ENCODE measurements at regions not wholly inside any gene's neighbourhood (a gene's known extent, or its start where the extent isn't known, plus 50 kb on each side); places are given as distances from the start of the nearest gene placed in this dataset.
"Not testable (repeated sequence)": the region's sequence is repeated elsewhere in the genome, so short reads cannot be mapped to it uniquely, and the experiment has no call there.

DNA sequence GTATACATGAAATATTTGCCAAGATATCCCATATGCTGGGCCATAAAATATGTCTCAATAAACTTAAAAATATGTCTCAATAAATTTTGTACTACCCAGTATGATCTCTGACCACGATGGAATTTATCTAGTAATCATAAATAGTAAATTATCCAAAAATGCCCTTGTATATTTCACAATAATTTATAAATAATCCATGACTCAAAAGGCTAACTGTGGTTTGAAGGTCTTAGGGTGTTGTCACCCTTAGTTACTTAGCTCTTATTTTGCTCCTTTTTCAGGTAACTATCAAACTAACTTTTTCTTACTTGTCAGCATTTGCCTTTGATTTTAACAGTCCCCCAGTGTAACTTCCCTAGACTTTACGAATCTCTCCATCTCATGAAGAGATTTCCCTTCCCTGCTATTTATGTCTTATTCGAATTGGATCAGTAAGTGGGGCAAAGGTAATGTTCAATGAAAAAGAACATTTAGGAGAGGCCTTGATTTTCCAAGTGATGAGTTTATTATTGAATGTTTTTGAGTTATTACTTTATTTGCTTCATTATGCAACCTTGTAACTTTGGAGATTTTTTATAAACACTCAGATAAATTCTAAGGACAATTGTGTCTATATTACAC, 109.0 kb upstream of the THBS2 start:
- no peak overlapping the region for H2AFZ ChIP-seq (ENCODE audit: low read depth, low read length, poor library complexity, severe bottlenecking)
- ATAC-seq (no peak), DNase-seq (ENCODE audit: low read depth, low spot score) (no peak)
- ChIA-PET POLR2A (no interaction called here), RAD21 (ENCODE audit: low non-redundant PET in 1 of 2, low total read pairs in 2 of 2, uncharacterized antibody in 2 of 2, unreplicated experiment in 2 of 2) (no interaction called here), CTCF (no interaction called here)
- no peaks in the 10 kb centered on the region for H3K9me3 ChIP-seq (ENCODE audit: control insufficient read depth in 1 of 2, insufficient read depth in 1 of 2, low read depth in 1 of 2, low read length in 2 of 2)
- intact Hi-C loops (cut with micrococcal nuclease), result no loop called here
- H3K27ac ChIP-seq (ENCODE audit: low read depth, low read length), result no peak overlapping the region
- H4K20me1 ChIP-seq (ENCODE audit: insufficient read depth), result no peaks in the 10 kb centered on the region
- no peak overlapping the region for H3K4me2 ChIP-seq (ENCODE audit: low read length)
- no peaks in the 10 kb centered on the region for H3K27me3 ChIP-seq (ENCODE audit: insufficient read depth, low read length)
- BruUV-seq (replicated peaks), result no TSS peak
- no peaks in the 10 kb centered on the region for H3K79me2 ChIP-seq (ENCODE audit: insufficient read depth, low read length)
- no peaks in the 10 kb centered on the region for H3K4me1 ChIP-seq (ENCODE audit: control insufficient read depth in 1 of 2, insufficient read depth in 2 of 2, low read length in 2 of 2)
- H3K9ac ChIP-seq (ENCODE audit: low read length), result no peak overlapping the region
- H3K36me3 ChIP-seq (ENCODE audit: control insufficient read depth in 1 of 2, insufficient read depth in 2 of 2, low read length in 2 of 2), result no peaks in the 10 kb centered on the region
- H3K4me3 ChIP-seq (replicated peaks in 1 of 2; ENCODE audit: low read depth in 1 of 2, low read length in 2 of 2), result no peak overlapping the region
- H3K9me2 ChIP-seq (ENCODE audit: insufficient read depth), result no peaks in the 10 kb centered on the region
- TF ChIP-seq FOSL1 (IDR thresholded peaks at IDR 0.05; ENCODE audit: low read depth) (no peak), EZH2 (IDR thresholded peaks at IDR 0.05) (no peak), ELF1 (IDR thresholded peaks at IDR 0.05; ENCODE audit: borderline replicate concordance, low read depth) (no peak), EZH2phosphoT487 (IDR thresholded peaks at IDR 0.05; ENCODE audit: borderline replicate concordance) (no peak), CBX3 (IDR thresholded peaks at IDR 0.05; ENCODE audit: low read depth) (no peak), ZNF274 (IDR thresholded peaks at IDR 0.05; ENCODE audit: low read depth, low read length) (no peak), CTCF (IDR thresholded peaks at IDR 0.05 in 2 of 3, conservative IDR thresholded peaks at IDR 0.05 in 1 of 3; ENCODE audit: borderline replicate concordance in 1 of 3, insufficient read depth in 1 of 3, low read depth in 2 of 3, low read length in 2 of 3) (no peak), RAD21 (IDR thresholded peaks at IDR 0.05; ENCODE audit: low read depth) (no peak), SIN3A (IDR thresholded peaks at IDR 0.05; ENCODE audit: low read depth) (no peak), SRF (IDR thresholded peaks at IDR 0.05; ENCODE audit: low read depth) (no peak), ZFX (IDR thresholded peaks at IDR 0.05) (no peak), SP1 (IDR thresholded peaks at IDR 0.05; ENCODE audit: low read depth) (no peak), POLR2AphosphoS5 (IDR thresholded peaks at IDR 0.05; ENCODE audit: low read depth, low read length) (no peak), REST (IDR thresholded peaks at IDR 0.05; ENCODE audit: low read depth) (no peak)
- TF ChIP-seq, protein P1, sequence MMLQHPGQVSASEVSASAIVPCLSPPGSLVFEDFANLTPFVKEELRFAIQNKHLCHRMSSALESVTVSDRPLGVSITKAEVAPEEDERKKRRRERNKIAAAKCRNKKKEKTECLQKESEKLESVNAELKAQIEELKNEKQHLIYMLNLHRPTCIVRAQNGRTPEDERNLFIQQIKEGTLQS (IDR thresholded peaks at IDR 0.05), result no peak
- TF ChIP-seq, protein P2, sequence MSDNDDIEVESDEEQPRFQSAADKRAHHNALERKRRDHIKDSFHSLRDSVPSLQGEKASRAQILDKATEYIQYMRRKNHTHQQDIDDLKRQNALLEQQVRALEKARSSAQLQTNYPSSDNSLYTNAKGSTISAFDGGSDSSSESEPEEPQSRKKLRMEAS (IDR thresholded peaks at IDR 0.05), result no peak

- H2AFZ ChIP-seq (ENCODE audit: low read depth, low read length, poor library complexity, severe bottlenecking); H3K4me3 ChIP-seq (replicated peaks in 1 of 2; ENCODE audit: low read depth in 1 of 2, low read length in 2 of 2); H3K27ac ChIP-seq (ENCODE audit: low read depth, low read length); H3K4me2 ChIP-seq (ENCODE audit: low read length); H3K79me2 ChIP-seq (ENCODE audit: insufficient read depth, low read length); H3K36me3 ChIP-seq (ENCODE audit: control insufficient read depth in 1 of 2, insufficient read depth in 2 of 2, low read length in 2 of 2); DNase-seq (ENCODE audit: low read depth, low spot score); H3K27me3 ChIP-seq (ENCODE audit: insufficient read depth, low read length); H3K4me1 ChIP-seq (ENCODE audit: control insufficient read depth in 1 of 2, insufficient read depth in 2 of 2, low read length in 2 of 2); ATAC-seq; H3K9me2 ChIP-seq (ENCODE audit: insufficient read depth); POLR2A ChIA-PET; RAD21 ChIA-PET (ENCODE audit: low non-redundant PET in 1 of 2, low total read pairs in 2 of 2, uncharacterized antibody in 2 of 2, unreplicated experiment in 2 of 2); CTCF ChIA-PET; H4K20me1 ChIP-seq (ENCODE audit: insufficient read depth); H3K9me3 ChIP-seq (ENCODE audit: control insufficient read depth in 1 of 2, insufficient read depth in 1 of 2, low read depth in 1 of 2, low read length in 2 of 2); BruUV-seq (replicated peaks); H3K9ac ChIP-seq (ENCODE audit: low read length); intact Hi-C loops (cut with micrococcal nuclease): not testable (repeated sequence)
These were observed 101.4 kb upstream of the THBS2 start for GRCh38 chr6:169355001-169355400.
